IMR-90 (cell line): ENCODE measurements at regions not wholly inside any gene's neighbourhood (a gene's known extent, or its start where the extent isn't known, plus 50 kb on each side); places are given as distances from the start of the nearest gene placed in this dataset.

Experiments used
- ATAC-seq: fragments of 200-7000 bp; cut with Tn5 transposase; 2 replicates; pipeline ENCODE4 v1.9.1; 2020; ENCODE audit warnings: low read depth, mild to moderate bottlenecking, moderate library complexity
- BruUV-seq: library from RNA; stranded (reverse); fragments of 400-500 nt; replicated peaks from 2 replicates; lab custom pipeline; 2021; lab: Mats Ljungman, UMichigan
- CTCF ChIA-PET: fragments of 300-600 bp; formaldehyde crosslinking; extraction: SDS; loops from one replicate; lab custom pipeline; 2021; ENCODE audit warnings: antibody characterized with exemption; lab: Yijun Ruan, JAX
- POLR2A ChIA-PET: fragments of 300-600 bp; sonication (Branson Sonifier 250); formaldehyde crosslinking; loops from one replicate; lab custom pipeline; 2022; ENCODE audit warnings: antibody characterized with exemption; ENCODE audit not compliant: unreplicated experiment; lab: Charles Lee
- DNase-seq: peaks from one replicate; pipeline ENCODE4 v3.0.0; 2013
- H2AFZ ChIP-seq: replicated peaks from 2 replicates; pipeline ENCODE3; 2013; ENCODE audit warnings: low read length, mild to moderate bottlenecking; ENCODE audit not compliant: poor library complexity
- H2AK5ac ChIP-seq: 2 replicates; pipeline ENCODE4 v1.6.1; 2013; ENCODE audit warnings: low read depth, low read length, inconsistent platforms
- H2AK9ac ChIP-seq: replicated peaks from 2 replicates; pipeline ENCODE3; 2013; ENCODE audit warnings: mild to moderate bottlenecking, low read depth, low read length, moderate library complexity; ENCODE audit not compliant: poor library complexity
- H2BK120ac ChIP-seq: 2 replicates; pipeline ENCODE4 v1.6.1; 2013; ENCODE audit warnings: low read depth, low read length, inconsistent platforms
- H2BK15ac ChIP-seq: 3 replicates; pipeline ENCODE4 v1.6.1; 2013; ENCODE audit warnings: low read depth, low read length, inconsistent platforms
- H2BK20ac ChIP-seq: 2 replicates; pipeline ENCODE4 v1.6.1; 2013; ENCODE audit warnings: low read depth, mild to moderate bottlenecking, inconsistent platforms, low read length, moderate library complexity
- H2BK5ac ChIP-seq: 2 replicates; pipeline ENCODE4 v1.6.1; 2013; ENCODE audit warnings: mild to moderate bottlenecking, low read depth, low read length, inconsistent platforms; ENCODE audit not compliant: poor library complexity, severe bottlenecking
- H3K14ac ChIP-seq: replicated peaks from 2 replicates; pipeline ENCODE4 v1.6.1; 2013; ENCODE audit warnings: low read depth, low read length, inconsistent platforms
- H3K18ac ChIP-seq: 2 replicates; pipeline ENCODE4 v1.6.1; 2013; ENCODE audit warnings: low read depth, low read length, control low read depth
- H3K23ac ChIP-seq: 2 replicates; pipeline ENCODE4 v1.6.1; 2013; ENCODE audit warnings: low read depth, low read length, inconsistent platforms
- H3K27ac ChIP-seq: 2 replicates; pipeline ENCODE4 v1.5.1; 2013; ENCODE audit warnings: mild to moderate bottlenecking, control low read depth, low read length; ENCODE audit not compliant: insufficient read depth
- H3K27me3 ChIP-seq: 2 replicates; pipeline ENCODE4 v1.6.1; 2013; ENCODE audit warnings: low read length; ENCODE audit not compliant: control insufficient read depth, insufficient read depth
- H3K36me3 ChIP-seq: 2 replicates; pipeline ENCODE4 v1.6.1; 2013; ENCODE audit warnings: low read length, mixed read lengths; ENCODE audit not compliant: control insufficient read depth, insufficient read depth
- H3K4ac ChIP-seq: 2 replicates; pipeline ENCODE4 v1.6.1; 2013; ENCODE audit warnings: low read depth, low read length, inconsistent platforms
- H3K4me1 ChIP-seq: 2 replicates; pipeline ENCODE4 v1.6.1; 2013; ENCODE audit warnings: low read length, mixed read lengths; ENCODE audit not compliant: control insufficient read depth, insufficient read depth
- H3K4me2 ChIP-seq: 2 replicates; pipeline ENCODE4 v1.6.1; 2013; ENCODE audit warnings: low read depth, mild to moderate bottlenecking, control low read depth, low read length, moderate library complexity
- H3K4me3 ChIP-seq: 2 replicates; pipeline ENCODE4 v1.5.1; 2013; ENCODE audit warnings: low read depth, mild to moderate bottlenecking, control low read depth, low read length, moderate library complexity; ENCODE audit not compliant: insufficient read depth
- H3K56ac ChIP-seq: 2 replicates; pipeline ENCODE4 v1.6.1; 2013; ENCODE audit warnings: low read length, inconsistent platforms; ENCODE audit not compliant: insufficient read depth; ENCODE audit errors: extremely low read depth
- H3K79me1 ChIP-seq, 2 experiments: 2 replicates each; pipeline ENCODE4 v1.6.1; 2013; ENCODE audit warnings: low read length in 2 of 2, inconsistent platforms in 1 of 2, low read depth in 1 of 2
- H3K9ac ChIP-seq: 2 replicates; pipeline ENCODE4 v1.6.1; 2013; ENCODE audit warnings: low read depth, low read length, control low read depth
- H3K9me1 ChIP-seq: 2 replicates; pipeline ENCODE4 v1.6.1; 2013; ENCODE audit warnings: low read length, inconsistent platforms; ENCODE audit not compliant: insufficient read depth
- H3K9me3 ChIP-seq: 2 replicates; pipeline ENCODE4 v1.6.1; 2013; ENCODE audit warnings: low read length; ENCODE audit not compliant: control insufficient read depth, insufficient read depth
- H4K20me1 ChIP-seq: 2 replicates; pipeline ENCODE4 v1.6.1; 2013; ENCODE audit warnings: low read length, inconsistent platforms; ENCODE audit not compliant: insufficient read depth
- H4K5ac ChIP-seq: 2 replicates; pipeline ENCODE4 v1.6.1; 2013; ENCODE audit warnings: mild to moderate bottlenecking, low read depth, low read length, control low read depth
- H4K8ac ChIP-seq, 2 experiments: 2 replicates each; pipeline ENCODE4 v1.6.1; 2013; ENCODE audit warnings: low read depth in 2 of 2, low read length in 2 of 2, control low read depth in 1 of 2, inconsistent platforms in 1 of 2
- H4K91ac ChIP-seq: 2 replicates; pipeline ENCODE4 v1.6.1; 2013; ENCODE audit warnings: low read depth, low read length, inconsistent platforms; ENCODE audit not compliant: insufficient read depth
- BHLHE40 ChIP-seq: fragments of 150-350 bp; IDR thresholded peaks from 2 replicates; pipeline ENCODE4 v1.6.1; 2016; ENCODE audit warnings: mild to moderate bottlenecking, low read depth, low read length
- CEBPB ChIP-seq: IDR thresholded peaks from 2 replicates; pipeline ENCODE4 v1.6.1; 2012; ENCODE audit warnings: low read depth, low read length, improper control_type of control experiment
- CHD1 ChIP-seq: IDR thresholded peaks from 2 replicates; pipeline ENCODE4 v1.6.1; 2012; ENCODE audit warnings: low read depth, low read length, improper control_type of control experiment
- FOS ChIP-seq: fragments of 150-350 bp; IDR thresholded peaks from 2 replicates; pipeline ENCODE4 v1.6.1; 2016; ENCODE audit warnings: low read depth, low read length
- MAFK ChIP-seq: IDR thresholded peaks from 2 replicates; pipeline ENCODE4 v1.6.1; 2012; ENCODE audit warnings: low read depth, low read length, improper control_type of control experiment
- MAZ ChIP-seq: IDR thresholded peaks from 2 replicates; pipeline ENCODE4 v1.6.1; 2012; ENCODE audit warnings: low read depth, mild to moderate bottlenecking, low read length, improper control_type of control experiment, moderate library complexity, borderline replicate concordance
- MXI1 ChIP-seq: IDR thresholded peaks from 2 replicates; pipeline ENCODE4 v1.6.1; 2012; ENCODE audit warnings: low read depth, mild to moderate bottlenecking, low read length, moderate library complexity, borderline replicate concordance
- NFE2L2 ChIP-seq: fragments of 150-350 bp; IDR thresholded peaks from 2 replicates; pipeline ENCODE4 v1.6.1; 2016; ENCODE audit warnings: low read depth, mild to moderate bottlenecking, low read length
- POLR2A ChIP-seq: IDR thresholded peaks from 2 replicates; pipeline ENCODE4 v1.6.1; 2012; ENCODE audit warnings: mild to moderate bottlenecking, low read depth, low read length
- RAD21 ChIP-seq: IDR thresholded peaks from 2 replicates; pipeline ENCODE4 v1.6.1; 2012; ENCODE audit warnings: low read length, improper control_type of control experiment
- RCOR1 ChIP-seq: IDR thresholded peaks from 2 replicates; pipeline ENCODE4 v1.6.1; 2012; ENCODE audit warnings: mild to moderate bottlenecking, low read length, improper control_type of control experiment; ENCODE audit not compliant: insufficient replicate concordance
- RFX5 ChIP-seq: IDR thresholded peaks from 2 replicates; pipeline ENCODE4 v1.8.0; 2012; ENCODE audit warnings: low read depth, mild to moderate bottlenecking, low read length, moderate library complexity
- SMC3 ChIP-seq: fragments of 150-350 bp; IDR thresholded peaks from 2 replicates; pipeline ENCODE4 v1.6.1; 2016; ENCODE audit warnings: low read depth, mild to moderate bottlenecking, antibody characterized with exemption, low read length, moderate library complexity
- USF2 ChIP-seq: fragments of 150-350 bp; IDR thresholded peaks from 2 replicates; pipeline ENCODE4 v1.6.1; 2017; ENCODE audit warnings: mild to moderate bottlenecking, antibody characterized with exemption, low read length, low read depth
- WGBS, 2 experiments: methylation state at CpG; one replicate each; pipeline versions ENCODE4 v1.1.5 to v1.1.7; 2013; ENCODE audit warnings: missing lambda C conversion rate in 2 of 2; ENCODE audit not compliant: insufficient read length in 1 of 2; ENCODE audit errors: extremely low coverage in 2 of 2; 5-methylcytosine and 5-hydroxymethylcytosine counted together
- dilution Hi-C: fragments of 300-500 bp; cut with HindIII; formaldehyde crosslinking; loops from one replicate; pipeline ENCODE4 v1.14.3; 2018; ENCODE audit warnings: low sequenced_read_pairs; ENCODE audit not compliant: unreplicated experiment
- in situ Hi-C: fragments of 300-500 bp; cut with MboI; formaldehyde crosslinking; loops from 3 replicates; pipeline ENCODE4 v1.14.3; 2019; ENCODE audit warnings: low sequenced_read_pairs, inconsistent platforms, mixed read lengths
- intact Hi-C: fragments of 100-400 bp; cut with micrococcal nuclease; formaldehyde crosslinking; loops from 2 replicates; pipeline ENCODE4 v1.10.0; 2022
- TF ChIP-seq, protein P1 (sequence below): fragments of 150-350 bp; IDR thresholded peaks from 2 replicates; pipeline ENCODE4 v1.6.1; 2016; ENCODE audit warnings: low read depth, mild to moderate bottlenecking, low read length, moderate library complexity, borderline replicate concordance
- TF ChIP-seq, protein P2 (sequence below): conservative IDR thresholded peaks from 2 replicates; pipeline ENCODE4 v1.5.1; 2012; ENCODE audit warnings: mild to moderate bottlenecking, low read depth, low read length, improper control_type of control experiment

DNA sequence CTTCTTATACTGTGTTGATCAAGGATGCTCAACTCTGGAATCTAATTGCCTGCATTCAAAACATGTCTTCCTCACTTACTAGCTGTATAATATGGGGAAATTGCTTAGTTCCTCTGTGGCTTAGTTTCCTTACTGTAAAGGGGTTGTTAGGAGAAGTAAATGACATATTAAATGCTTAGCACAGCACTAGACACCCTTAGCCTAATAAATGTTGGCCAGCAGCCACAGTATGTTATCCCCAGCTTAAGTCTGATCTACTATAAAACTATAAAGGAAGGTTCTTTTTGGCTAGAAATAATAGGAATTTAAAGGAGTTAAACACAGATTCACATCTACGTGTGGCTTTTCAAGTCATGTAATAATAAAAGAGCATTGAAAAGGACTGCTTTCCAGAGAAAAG, 232.4 kb downstream of the PCSK1 start:
- no CpG with 5 or more reads among the region's 1 CpG for WGBS, 2 experiments
- H2AFZ ChIP-seq: no peak overlapping the region
- ChIA-PET CTCF (no interaction called here), POLR2A (no interaction called here)
- intact Hi-C loops (no loop called here), in situ Hi-C loops (no loop called here), dilution Hi-C loops (no loop called here)
- no peak overlapping the region for H2BK20ac ChIP-seq
- H2BK120ac ChIP-seq: no peak overlapping the region
- H3K79me1 ChIP-seq: no peaks in the 10 kb centered on the region
- H3K36me3 ChIP-seq: no peaks in the 10 kb centered on the region
- H3K27ac ChIP-seq: no peak overlapping the region
- H3K14ac ChIP-seq: no peak overlapping the region
- H3K56ac ChIP-seq: no peak overlapping the region
- peaks cover 2% of the 10 kb centered on the region; the same call in 1 of the 2 replicates for H3K4me1 ChIP-seq
- no peaks in the 10 kb centered on the region for H4K20me1 ChIP-seq
- no peak for ATAC-seq
- no peak overlapping the region for H4K8ac ChIP-seq
- no peak overlapping the region for H3K4me2 ChIP-seq
- H2BK5ac ChIP-seq: no peak overlapping the region
- no peaks in the 10 kb centered on the region for H3K27me3 ChIP-seq
- peak overlapping the region; percentile 37; the same call in 1 of the 2 replicates for H3K18ac ChIP-seq
- no peak for TF ChIP-seq USF2
- TF ChIP-seq, protein P1, sequence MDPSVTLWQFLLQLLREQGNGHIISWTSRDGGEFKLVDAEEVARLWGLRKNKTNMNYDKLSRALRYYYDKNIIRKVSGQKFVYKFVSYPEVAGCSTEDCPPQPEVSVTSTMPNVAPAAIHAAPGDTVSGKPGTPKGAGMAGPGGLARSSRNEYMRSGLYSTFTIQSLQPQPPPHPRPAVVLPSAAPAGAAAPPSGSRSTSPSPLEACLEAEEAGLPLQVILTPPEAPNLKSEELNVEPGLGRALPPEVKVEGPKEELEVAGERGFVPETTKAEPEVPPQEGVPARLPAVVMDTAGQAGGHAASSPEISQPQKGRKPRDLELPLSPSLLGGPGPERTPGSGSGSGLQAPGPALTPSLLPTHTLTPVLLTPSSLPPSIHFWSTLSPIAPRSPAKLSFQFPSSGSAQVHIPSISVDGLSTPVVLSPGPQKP: no peak
- no peak for TF ChIP-seq RFX5
- TF ChIP-seq NFE2L2: no peak
- TF ChIP-seq POLR2A: no peak
- TF ChIP-seq MAZ: no peak
- TF ChIP-seq RCOR1: no peak
- TF ChIP-seq CHD1: no peak
- TF ChIP-seq, protein P2, sequence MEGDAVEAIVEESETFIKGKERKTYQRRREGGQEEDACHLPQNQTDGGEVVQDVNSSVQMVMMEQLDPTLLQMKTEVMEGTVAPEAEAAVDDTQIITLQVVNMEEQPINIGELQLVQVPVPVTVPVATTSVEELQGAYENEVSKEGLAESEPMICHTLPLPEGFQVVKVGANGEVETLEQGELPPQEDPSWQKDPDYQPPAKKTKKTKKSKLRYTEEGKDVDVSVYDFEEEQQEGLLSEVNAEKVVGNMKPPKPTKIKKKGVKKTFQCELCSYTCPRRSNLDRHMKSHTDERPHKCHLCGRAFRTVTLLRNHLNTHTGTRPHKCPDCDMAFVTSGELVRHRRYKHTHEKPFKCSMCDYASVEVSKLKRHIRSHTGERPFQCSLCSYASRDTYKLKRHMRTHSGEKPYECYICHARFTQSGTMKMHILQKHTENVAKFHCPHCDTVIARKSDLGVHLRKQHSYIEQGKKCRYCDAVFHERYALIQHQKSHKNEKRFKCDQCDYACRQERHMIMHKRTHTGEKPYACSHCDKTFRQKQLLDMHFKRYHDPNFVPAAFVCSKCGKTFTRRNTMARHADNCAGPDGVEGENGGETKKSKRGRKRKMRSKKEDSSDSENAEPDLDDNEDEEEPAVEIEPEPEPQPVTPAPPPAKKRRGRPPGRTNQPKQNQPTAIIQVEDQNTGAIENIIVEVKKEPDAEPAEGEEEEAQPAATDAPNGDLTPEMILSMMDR: no peak
- TF ChIP-seq MAFK: no peak
- TF ChIP-seq MXI1: no peak
- TF ChIP-seq SMC3: no peak
- TF ChIP-seq RAD21: no peak
- TF ChIP-seq CEBPB: no peak
- no peak for TF ChIP-seq FOS
- no peak for TF ChIP-seq BHLHE40
- no peak overlapping the region for H3K23ac ChIP-seq
- no peaks in the 10 kb centered on the region for H3K9me1 ChIP-seq
- no TSS peak for BruUV-seq
- no peak overlapping the region for H2AK5ac ChIP-seq
- no peak overlapping the region for H3K9ac ChIP-seq
- H3K4ac ChIP-seq: no peak overlapping the region
- no peak overlapping the region for H3K4me3 ChIP-seq
- H3K9me3 ChIP-seq: no peaks in the 10 kb centered on the region
- no peak overlapping the region for H4K5ac ChIP-seq
- H2BK15ac ChIP-seq: no peak overlapping the region
- H2AK9ac ChIP-seq: no peak overlapping the region
- DNase-seq: no peak
- H4K91ac ChIP-seq: no peak overlapping the region
